ENCODE measurements at regions not wholly inside any gene's neighbourhood (a gene's known extent, or its start where the extent isn't known, plus 50 kb on each side); places are given as distances from the start of the nearest gene placed in this dataset.

DNA sequence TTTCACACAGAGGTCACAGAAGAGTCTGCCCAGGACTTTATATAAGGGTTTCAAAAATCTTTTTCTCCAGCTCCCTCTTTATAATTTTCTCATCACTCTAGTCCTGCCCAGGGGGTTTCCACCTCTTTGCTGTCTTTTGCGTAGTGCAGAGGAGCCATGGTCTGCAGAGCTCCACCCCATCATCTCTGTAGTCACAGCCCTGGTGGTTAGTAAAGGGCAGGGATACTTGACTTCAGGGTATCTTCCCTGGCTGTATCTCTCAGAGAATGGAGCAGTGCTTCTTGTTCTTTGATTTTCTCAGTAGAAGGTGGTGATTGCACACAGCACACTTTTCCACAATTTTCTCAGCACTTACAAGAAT, 900.6 kb upstream of the COX7C start:
- TF ChIP-seq, protein P1, sequence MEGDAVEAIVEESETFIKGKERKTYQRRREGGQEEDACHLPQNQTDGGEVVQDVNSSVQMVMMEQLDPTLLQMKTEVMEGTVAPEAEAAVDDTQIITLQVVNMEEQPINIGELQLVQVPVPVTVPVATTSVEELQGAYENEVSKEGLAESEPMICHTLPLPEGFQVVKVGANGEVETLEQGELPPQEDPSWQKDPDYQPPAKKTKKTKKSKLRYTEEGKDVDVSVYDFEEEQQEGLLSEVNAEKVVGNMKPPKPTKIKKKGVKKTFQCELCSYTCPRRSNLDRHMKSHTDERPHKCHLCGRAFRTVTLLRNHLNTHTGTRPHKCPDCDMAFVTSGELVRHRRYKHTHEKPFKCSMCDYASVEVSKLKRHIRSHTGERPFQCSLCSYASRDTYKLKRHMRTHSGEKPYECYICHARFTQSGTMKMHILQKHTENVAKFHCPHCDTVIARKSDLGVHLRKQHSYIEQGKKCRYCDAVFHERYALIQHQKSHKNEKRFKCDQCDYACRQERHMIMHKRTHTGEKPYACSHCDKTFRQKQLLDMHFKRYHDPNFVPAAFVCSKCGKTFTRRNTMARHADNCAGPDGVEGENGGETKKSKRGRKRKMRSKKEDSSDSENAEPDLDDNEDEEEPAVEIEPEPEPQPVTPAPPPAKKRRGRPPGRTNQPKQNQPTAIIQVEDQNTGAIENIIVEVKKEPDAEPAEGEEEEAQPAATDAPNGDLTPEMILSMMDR (IDR thresholded peaks at IDR 0.05; ENCODE audit: extremely low read depth, missing control alignments), result no peak
- DNase-seq (ENCODE audit: low spot score), result no peak

DNA sequence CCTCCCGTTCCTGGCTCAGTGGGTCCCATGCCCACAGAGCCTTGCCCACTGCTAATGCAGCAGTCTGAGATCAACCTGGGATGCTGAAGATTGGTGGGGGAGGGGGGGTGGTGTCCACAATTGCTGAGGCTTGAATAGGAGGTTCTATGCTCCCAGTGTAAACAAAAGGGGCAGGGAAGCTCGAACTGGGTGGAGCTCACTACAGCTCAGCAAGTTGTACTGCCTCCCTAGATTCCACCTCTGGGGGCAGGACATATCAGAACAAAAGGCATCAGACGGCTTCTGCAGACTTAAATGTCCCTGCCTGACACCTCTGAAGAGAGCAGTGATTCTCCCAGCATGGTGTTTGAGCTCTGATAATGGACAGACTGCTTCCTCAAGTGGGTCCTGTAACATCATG, 885.6 kb upstream of the COX7C start:
- TF ChIP-seq, protein P1 (IDR thresholded peaks at IDR 0.05; ENCODE audit: extremely low read depth, missing control alignments), result no peak

GRCh38 chr5:85741972-85742371, 875.8 kb upstream of the COX7C start:
- DNase-seq (ENCODE audit: low spot score), result no peak
- TF ChIP-seq, protein P1 (IDR thresholded peaks at IDR 0.05; ENCODE audit: extremely low read depth, missing control alignments), result no peak

More for the DNA sequence above, 885.6 kb upstream of the COX7C start:
- no peak for DNase-seq (ENCODE audit: low spot score)

DNA sequence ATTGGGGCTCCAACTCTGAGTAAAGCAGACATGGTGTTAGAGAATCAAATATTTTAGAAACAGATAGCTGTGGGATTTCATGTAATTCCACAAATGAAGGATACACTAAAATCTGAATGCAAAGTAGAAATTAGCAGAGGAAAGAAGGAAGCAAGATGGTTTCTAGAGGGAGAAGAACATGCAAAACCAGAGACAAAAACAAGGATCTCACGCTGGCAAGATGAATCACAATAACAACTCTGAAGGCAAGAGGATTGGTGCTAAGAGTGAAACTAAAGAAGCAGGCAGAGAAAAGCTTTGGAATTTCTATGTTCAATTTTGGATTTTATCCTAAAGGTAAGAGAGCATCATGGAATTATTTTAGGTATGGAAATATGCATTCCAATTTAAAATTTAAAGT, 857.2 kb upstream of the COX7C start:
- TF ChIP-seq, protein P1 (IDR thresholded peaks at IDR 0.05; ENCODE audit: extremely low read depth, missing control alignments), result no peak
- no peak for DNase-seq (ENCODE audit: low spot score)

GRCh38 chr5:85769347-85769746, 848.4 kb upstream of the COX7C start:
- TF ChIP-seq, protein P1 (IDR thresholded peaks at IDR 0.05; ENCODE audit: extremely low read depth, missing control alignments), result no peak
- DNase-seq (ENCODE audit: low spot score), result no peak

DNA sequence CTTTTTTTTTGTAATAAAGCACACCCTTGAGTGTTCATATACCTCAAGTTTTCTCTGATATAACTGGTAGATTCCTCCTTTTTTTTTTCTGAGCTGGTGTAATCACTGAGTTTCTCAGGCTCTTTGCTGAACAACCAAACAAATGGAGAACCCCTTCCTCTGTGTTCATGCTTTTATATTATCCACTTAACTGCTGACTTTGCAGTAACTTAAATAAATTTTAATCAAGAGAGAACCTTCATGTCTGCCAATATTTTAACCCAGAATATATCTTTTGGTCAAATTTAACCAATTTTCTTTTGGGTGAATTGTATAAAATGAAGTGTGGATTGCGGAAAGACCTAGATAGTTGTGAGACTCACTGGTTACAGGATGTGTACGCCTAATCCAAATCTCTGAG, 833.0 kb upstream of the COX7C start:
- TF ChIP-seq, protein P1 (IDR thresholded peaks at IDR 0.05; ENCODE audit: extremely low read depth, missing control alignments), result no peak
- DNase-seq (ENCODE audit: low spot score), result no peak

- TF ChIP-seq, protein P1 (IDR thresholded peaks at IDR 0.05; ENCODE audit: extremely low read depth, missing control alignments), result no peak
- DNase-seq (ENCODE audit: low spot score), result no peak
Measured at GRCh38 chr5:85813146-85813545, 804.6 kb upstream of the COX7C start.
